Endothelial cell of umbilical vein (primary cell): ENCODE measurements at regions not wholly inside any gene's neighbourhood (a gene's known extent, or its start where the extent isn't known, plus 50 kb on each side); places are given as distances from the start of the nearest gene placed in this dataset.

ENCODE experiments used
- BruUV-seq: library from RNA; stranded (reverse); fragments of 400-500 nt; replicated peaks from 2 replicates; lab custom pipeline; 2021; lab: Mats Ljungman, UMichigan
- CTCF ChIA-PET: fragments of 300-600, 350-600 bp; sonication (Branson Sonifier 250); formaldehyde crosslinking; loops from one replicate; lab custom pipeline; 2021; ENCODE audit warnings: antibody characterized with exemption, inconsistent platforms; lab: Charles Lee
- POLR2A ChIA-PET: fragments of 300-600, 350-600 bp; sonication (Branson Sonifier 250); formaldehyde crosslinking; loops from one replicate; lab custom pipeline; 2021; ENCODE audit warnings: antibody characterized with exemption, inconsistent platforms; lab: Charles Lee
- DNase-seq: peaks from one replicate; pipeline ENCODE4 v3.0.0-alpha.2; 2011; ENCODE audit warnings: low read depth, low spot score
- FAIRE-seq: peaks from 2 replicates; lab custom pipeline; 2011; peaks lifted over from hg19 to GRCh38; lab: Jason Lieb, UNC
- H2AFZ ChIP-seq: 2 replicates; pipeline ENCODE4 v1.6.0; 2012; ENCODE audit warnings: low read depth, low read length, control low read depth, inconsistent platforms
- H3K27ac ChIP-seq: 2 replicates; pipeline ENCODE4 v1.5.1; 2011; ENCODE audit warnings: low read depth, mild to moderate bottlenecking, control low read depth, low read length, moderate library complexity; ENCODE audit not compliant: insufficient read depth
- H3K27me3 ChIP-seq, 2 experiments: 2 replicates each; pipeline versions ENCODE4 v1.6.0 to v1.6.1; 2011; ENCODE audit warnings: low read length in 2 of 2, mixed read lengths in 1 of 2; ENCODE audit not compliant: control insufficient read depth in 2 of 2, insufficient read depth in 2 of 2
- H3K36me3 ChIP-seq, 2 experiments: 2 replicates in 1 of 2; 3 replicates in 1 of 2; pipeline ENCODE4 v1.5.1; 2011; ENCODE audit warnings: low read length in 2 of 2, mild to moderate bottlenecking in 1 of 2, moderate library complexity in 1 of 2; ENCODE audit not compliant: control insufficient read depth in 2 of 2, insufficient read depth in 2 of 2; ENCODE audit errors: extremely low read depth in 1 of 2
- H3K4me1 ChIP-seq: 3 replicates; pipeline ENCODE4 v1.5.1; 2011; ENCODE audit warnings: mild to moderate bottlenecking, low read length; ENCODE audit not compliant: control insufficient read depth, insufficient read depth; ENCODE audit errors: extremely low read depth
- H3K4me2 ChIP-seq: 2 replicates; pipeline ENCODE4 v1.6.1; 2011; ENCODE audit warnings: low read length, control low read depth, mixed read lengths; ENCODE audit not compliant: insufficient read depth
- H3K4me3 ChIP-seq, 3 experiments: fragments of 200-600 bp in 1 of 3; sonication (generic), shearing (Covaris generic) in 1 of 3; replicated peaks in 1 of 3; 2 replicates each; pipeline ENCODE4 v1.5.1; 2011 to 2016; ENCODE audit warnings: control low read depth in 3 of 3, low read length in 3 of 3, mild to moderate bottlenecking in 2 of 3, inconsistent platforms in 1 of 3, low read depth in 1 of 3, moderate library complexity in 1 of 3; ENCODE audit not compliant: insufficient read depth in 1 of 3
- H3K79me2 ChIP-seq: 2 replicates; pipeline ENCODE4 v1.6.0; 2012; ENCODE audit warnings: low read length, inconsistent platforms; ENCODE audit not compliant: control insufficient read depth, insufficient read depth
- H3K9ac ChIP-seq: replicated peaks from 2 replicates; pipeline ENCODE3; 2011; ENCODE audit warnings: low read length, control low read depth; ENCODE audit not compliant: insufficient read depth; ENCODE audit errors: extremely low read depth
- H3K9me1 ChIP-seq: replicated peaks from 3 replicates; pipeline ENCODE4 v1.6.0; 2011; ENCODE audit warnings: mild to moderate bottlenecking, low read length; ENCODE audit not compliant: control insufficient read depth, insufficient read depth; ENCODE audit errors: extremely low read depth
- H3K9me3 ChIP-seq: replicated peaks from 2 replicates; pipeline ENCODE4 v1.5.1; 2012; ENCODE audit warnings: low read length, inconsistent platforms; ENCODE audit not compliant: control insufficient read depth, insufficient read depth
- H4K20me1 ChIP-seq: replicated peaks from 2 replicates; pipeline ENCODE3; 2011; ENCODE audit warnings: mild to moderate bottlenecking, low read length; ENCODE audit not compliant: control insufficient read depth, insufficient read depth; ENCODE audit errors: extremely low read depth
- CTCF ChIP-seq, 2 donors: IDR thresholded peaks; 1 replicate in 1 of 2; 2 replicates in 1 of 2; pipeline ENCODE4 v1.5.1; 2011; ENCODE audit warnings: low read length in 2 of 2, mild to moderate bottlenecking in 2 of 2, moderate library complexity in 2 of 2, control low read depth in 1 of 2, inconsistent platforms in 1 of 2, low read depth in 1 of 2; ENCODE audit not compliant: insufficient read depth in 1 of 2; ENCODE audit errors: extremely low read depth in 1 of 2
- EZH2 ChIP-seq: IDR thresholded peaks from 2 replicates; pipeline ENCODE4 v1.6.1; 2012; ENCODE audit warnings: borderline replicate concordance, low read depth, mild to moderate bottlenecking, moderate library complexity, low read length, inconsistent platforms; ENCODE audit not compliant: severe bottlenecking
- FOS ChIP-seq: IDR thresholded peaks from 2 replicates; pipeline ENCODE4 v1.6.1; 2011; ENCODE audit warnings: mild to moderate bottlenecking, low read length, moderate library complexity, borderline replicate concordance; ENCODE audit not compliant: insufficient read depth
- GATA2 ChIP-seq: IDR thresholded peaks from 2 replicates; pipeline ENCODE4 v1.7.0; 2011; ENCODE audit warnings: low read depth, mild to moderate bottlenecking, moderate library complexity, mixed read lengths, low read length; ENCODE audit not compliant: insufficient read length, insufficient read depth
- JUN ChIP-seq: IDR thresholded peaks from 2 replicates; pipeline ENCODE4 v1.6.1; 2011; ENCODE audit warnings: borderline replicate concordance, low read depth; ENCODE audit not compliant: insufficient read length, insufficient read depth
- MAX ChIP-seq: IDR thresholded peaks from 2 replicates; pipeline ENCODE4 v1.6.1; 2011; ENCODE audit not compliant: insufficient read depth, insufficient read length
- MYC ChIP-seq: IDR thresholded peaks from one replicate; pipeline ENCODE4 v1.6.1; 2011; ENCODE audit warnings: mild to moderate bottlenecking, low read depth, low read length
- POLR2A ChIP-seq: IDR thresholded peaks from 2 replicates; pipeline ENCODE4 v1.6.1; 2012; ENCODE audit warnings: low read depth, mild to moderate bottlenecking, control low read depth, low read length
- POLR2AphosphoS5 ChIP-seq: IDR thresholded peaks from 2 replicates; pipeline ENCODE4 v1.6.1; 2012; ENCODE audit warnings: low read depth, mild to moderate bottlenecking, control low read depth, low read length, moderate library complexity; ENCODE audit not compliant: insufficient read depth
- dilution Hi-C: fragments of 300-500 bp; cut with MboI; formaldehyde crosslinking; loops from one replicate; pipeline ENCODE4 v1.15.0; 2019; ENCODE audit warnings: low sequenced_read_pairs; ENCODE audit not compliant: extremely low pct_ligation_motif_present
- intact Hi-C: fragments of 100-400 bp; cut with micrococcal nuclease; formaldehyde crosslinking; loops from one replicate; pipeline ENCODE4 v1.10.0; 2022

GRCh38 chr2:75258620-75259019 lies 59.3 kb upstream of the TACR1 start:
- H3K9me3 ChIP-seq = no peaks in the 10 kb centered on the region
- CTCF ChIA-PET = no interaction called here
- no peak overlapping the region for H3K4me3 ChIP-seq
- no TSS peak for BruUV-seq
- DNase-seq = no peak
- POLR2A ChIA-PET = no interaction called here
- no peaks in the 10 kb centered on the region for H3K79me2 ChIP-seq
- intact Hi-C loops = no loop called here
- no peaks in the 10 kb centered on the region for H4K20me1 ChIP-seq
- no peaks in the 10 kb centered on the region for H3K36me3 ChIP-seq
- no peaks in the 10 kb centered on the region for H3K4me1 ChIP-seq
- H3K9me1 ChIP-seq = no peaks in the 10 kb centered on the region
- H3K9ac ChIP-seq = no peak overlapping the region
- H3K4me2 ChIP-seq = no peak overlapping the region
- H3K27ac ChIP-seq = no peak overlapping the region
- FAIRE-seq = no peak
- H3K27me3 ChIP-seq = no peaks in the 10 kb centered on the region
- TF ChIP-seq CTCF (IDR thresholded peaks at IDR 0.05; ENCODE audit: extremely low read depth in 1 of 2, insufficient read depth in 1 of 2, low read depth in 1 of 2, low read length in 2 of 2) (no peak), EZH2 (no peak), MYC (no peak), POLR2AphosphoS5 (no peak), FOS (no peak), GATA2 (no peak), MAX (no peak), POLR2A (no peak), JUN (no peak)
- no peak overlapping the region for H2AFZ ChIP-seq
- dilution Hi-C loops = no loop called here
